SIG-M5 treated with dmso at 0.1 percent for 504 hours (cell line): ENCODE measurements at regions not wholly inside any gene's neighbourhood (a gene's known extent, or its start where the extent isn't known, plus 50 kb on each side); places are given as distances from the start of the nearest gene placed in this dataset.
"Not testable (repeated sequence)": the region's sequence is repeated elsewhere in the genome, so short reads cannot be mapped to it uniquely, and the experiment has no call there.

Experiments
- DNase-seq: peaks from one replicate; lab custom pipeline; 2025; ENCODE audit not compliant: unreplicated experiment; lab: John Stamatoyannopoulos, UW

- not testable (repeated sequence) for DNase-seq
Measured at GRCh38 chr20:30295396-30295795, 962.1 kb upstream of the DEFB115 start.

GRCh38 chr20:30295967-30296366, 961.5 kb upstream of the DEFB115 start:
- not testable (repeated sequence) for DNase-seq

DNA sequence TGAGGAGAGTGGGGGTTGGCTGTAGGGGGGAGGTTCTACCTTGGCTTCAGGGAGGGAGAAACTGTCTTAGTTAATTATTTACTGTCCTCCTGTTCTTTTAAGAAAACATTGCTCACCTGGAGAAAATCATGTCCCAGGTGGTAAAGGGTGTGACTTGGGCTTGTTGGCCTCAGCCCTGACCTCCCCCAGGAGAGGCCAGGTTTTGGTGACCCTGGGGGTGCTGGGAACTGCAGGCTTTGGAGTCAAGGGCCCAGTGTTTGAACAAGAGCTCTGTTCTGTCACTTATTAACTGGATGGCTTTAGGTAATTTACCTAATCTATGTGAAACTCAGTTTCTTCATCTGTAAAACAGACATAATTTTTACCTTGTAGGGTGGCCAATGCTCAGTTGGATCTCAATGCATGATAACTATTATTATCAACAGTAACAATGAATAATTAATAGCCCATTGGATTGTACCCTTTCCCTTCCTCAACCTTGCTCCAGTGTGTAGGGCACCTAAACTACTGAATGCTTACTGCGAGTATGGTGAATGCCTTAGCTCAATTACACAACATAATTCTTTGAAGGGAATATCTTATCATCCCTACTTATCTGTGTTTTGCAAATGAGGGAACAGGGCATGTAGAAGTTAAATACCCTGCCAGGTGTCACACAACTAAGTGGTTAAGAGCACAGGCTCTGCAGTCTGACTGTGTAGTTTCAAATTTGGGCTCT, 959.4 kb upstream of the DEFB115 start:
- DNase-seq = not testable (repeated sequence)

GRCh38 chr20:30300220-30300642, 957.2 kb upstream of the DEFB115 start:
- not testable (repeated sequence) for DNase-seq

- DNase-seq = not testable (repeated sequence)
Measured at GRCh38 chr20:30302786-30303185, 954.7 kb upstream of the DEFB115 start.

DNA sequence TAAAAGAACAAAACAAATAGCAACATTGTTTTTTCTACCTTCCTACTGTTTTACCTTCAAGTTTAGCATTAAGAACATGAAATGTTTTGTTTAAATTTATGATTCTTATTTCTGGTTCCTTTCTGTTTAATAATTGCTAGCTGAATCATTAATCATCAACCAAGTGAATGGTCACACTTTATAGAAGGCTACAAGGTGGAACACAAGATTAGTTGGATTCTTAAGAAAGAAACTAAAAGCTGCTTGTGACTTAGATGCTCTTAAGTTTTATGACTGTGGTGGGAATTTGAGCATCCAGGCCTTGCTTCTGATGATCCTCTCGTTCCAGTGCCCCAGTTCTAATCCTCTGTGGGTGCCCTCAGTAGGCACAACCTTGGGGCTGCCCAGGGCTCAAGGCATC, 947.5 kb upstream of the DEFB115 start:
- not testable (repeated sequence) for DNase-seq

- not testable (repeated sequence) for DNase-seq
Measured at GRCh38 chr20:30310385-30310784, 947.1 kb upstream of the DEFB115 start.

- DNase-seq = not testable (repeated sequence)
Measured at GRCh38 chr20:30312220-30312619, 945.2 kb upstream of the DEFB115 start.

GRCh38 chr20:30313660-30314059, 943.8 kb upstream of the DEFB115 start:
- DNase-seq = not testable (repeated sequence)

- not testable (repeated sequence) for DNase-seq
Measured at GRCh38 chr20:30316063-30316462, 941.4 kb upstream of the DEFB115 start.

DNA sequence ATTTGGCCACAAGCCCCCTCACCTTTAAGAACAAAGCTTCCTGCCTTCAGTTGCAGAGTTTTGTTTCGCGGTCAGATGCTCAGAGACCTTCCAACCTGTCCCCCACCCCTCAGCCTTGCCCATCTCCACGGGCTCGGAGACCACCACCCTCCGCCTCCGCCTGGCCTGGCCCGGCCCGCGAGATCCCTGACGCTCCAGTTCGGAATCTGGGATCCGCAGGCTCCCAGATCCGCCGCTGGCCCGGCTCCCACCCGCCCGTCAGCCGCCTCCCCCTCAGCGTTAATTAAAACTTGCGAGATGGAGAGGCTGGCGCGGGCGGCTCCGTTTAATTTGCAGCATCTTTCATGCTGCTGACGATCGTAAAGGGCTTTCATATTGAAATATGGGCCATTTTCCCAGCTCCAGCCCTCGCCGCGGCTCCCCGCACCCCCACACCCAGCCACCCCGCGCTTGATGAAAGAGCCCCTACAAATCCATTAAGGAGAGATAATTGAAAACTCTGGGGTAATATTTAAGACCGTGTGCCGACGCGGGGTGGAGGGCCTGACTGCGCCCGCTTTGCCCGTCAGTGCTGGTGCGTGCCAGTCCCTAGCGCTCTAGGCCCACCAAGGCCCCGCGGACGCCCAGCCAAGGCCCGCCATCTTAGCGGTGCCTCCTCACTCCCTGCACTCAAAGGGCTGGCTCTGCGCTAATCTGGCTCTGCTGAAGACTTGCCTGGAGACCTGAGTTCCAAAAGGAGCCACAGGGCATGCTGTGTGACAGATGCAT, 940.7 kb upstream of the DEFB115 start:
- DNase-seq = not testable (repeated sequence)

- not testable (repeated sequence) for DNase-seq
Measured at GRCh38 chr20:30333744-30334143, 923.7 kb upstream of the DEFB115 start.

DNA sequence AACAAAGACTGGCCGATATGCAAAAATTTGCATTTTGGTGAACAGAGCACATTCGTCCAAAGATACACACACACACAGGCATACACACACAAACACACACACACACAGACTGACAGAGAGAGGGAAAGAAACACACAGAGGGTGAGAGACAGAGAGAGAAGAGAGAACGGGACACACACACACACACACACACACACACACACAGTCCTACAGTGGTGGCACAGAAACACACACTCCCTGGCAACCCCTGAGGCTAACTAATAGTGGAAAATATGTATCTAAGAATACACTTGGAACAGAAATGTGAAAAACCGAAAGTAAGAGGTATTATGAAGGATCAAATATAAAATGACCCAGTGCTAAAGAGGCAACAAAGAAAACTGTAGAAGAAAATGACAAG, 919.9 kb upstream of the DEFB115 start:
- DNase-seq = not testable (repeated sequence)

DNA sequence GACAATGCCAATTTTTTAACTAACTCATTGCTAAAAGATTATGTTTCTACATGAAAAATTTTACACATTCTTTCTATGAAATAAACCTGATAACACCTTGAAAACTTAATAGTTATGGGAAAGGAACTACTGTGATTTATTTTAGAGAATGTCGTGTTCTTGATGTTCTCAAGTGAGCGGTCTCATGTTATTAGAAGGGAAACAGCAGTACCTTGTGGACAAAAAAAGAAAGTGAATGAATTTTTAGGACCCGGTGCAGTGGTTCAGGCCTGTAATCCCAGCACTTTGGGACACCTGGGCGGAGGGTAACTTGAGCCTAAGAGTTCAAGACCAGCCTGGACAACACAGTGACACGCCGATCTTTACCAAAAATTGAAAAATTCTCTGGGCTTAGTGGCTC, 908.5 kb upstream of the DEFB115 start:
- DNase-seq = not testable (repeated sequence)

DNA sequence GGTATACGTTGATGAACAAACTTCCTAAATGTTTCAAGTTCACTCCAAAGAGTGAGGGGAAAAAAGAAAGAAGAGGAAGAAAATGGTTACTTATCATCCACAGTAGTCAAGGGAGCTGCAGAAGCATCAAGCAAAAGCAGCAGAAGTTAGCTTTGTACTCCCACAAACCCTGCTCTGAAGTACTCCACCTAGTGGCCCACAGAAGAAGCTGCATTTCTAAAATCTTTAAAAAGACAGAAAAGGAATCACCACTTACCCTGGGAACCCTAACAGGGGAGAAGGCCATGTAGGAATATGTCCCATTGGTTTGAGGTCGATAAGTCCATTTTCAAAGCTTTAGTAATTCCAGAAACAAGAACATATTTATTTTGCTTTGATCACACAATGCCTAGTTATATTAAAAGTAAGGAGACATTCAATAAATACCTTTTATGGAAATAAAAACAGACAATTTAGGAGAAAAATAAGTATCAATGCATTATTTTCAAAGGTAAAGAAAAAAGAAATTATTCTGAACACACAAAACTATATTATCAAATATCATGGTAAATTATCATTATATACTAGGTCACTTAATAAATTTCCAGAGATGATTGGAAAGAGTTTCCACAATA, 900.5 kb upstream of the DEFB115 start:
- DNase-seq = peak; percentile 25

GRCh38 chr20:30361756-30362155, 895.7 kb upstream of the DEFB115 start:
- not testable (repeated sequence) for DNase-seq

- not testable (repeated sequence) for DNase-seq
Measured at GRCh38 chr20:30376430-30376766, 881.1 kb upstream of the DEFB115 start.

DNA sequence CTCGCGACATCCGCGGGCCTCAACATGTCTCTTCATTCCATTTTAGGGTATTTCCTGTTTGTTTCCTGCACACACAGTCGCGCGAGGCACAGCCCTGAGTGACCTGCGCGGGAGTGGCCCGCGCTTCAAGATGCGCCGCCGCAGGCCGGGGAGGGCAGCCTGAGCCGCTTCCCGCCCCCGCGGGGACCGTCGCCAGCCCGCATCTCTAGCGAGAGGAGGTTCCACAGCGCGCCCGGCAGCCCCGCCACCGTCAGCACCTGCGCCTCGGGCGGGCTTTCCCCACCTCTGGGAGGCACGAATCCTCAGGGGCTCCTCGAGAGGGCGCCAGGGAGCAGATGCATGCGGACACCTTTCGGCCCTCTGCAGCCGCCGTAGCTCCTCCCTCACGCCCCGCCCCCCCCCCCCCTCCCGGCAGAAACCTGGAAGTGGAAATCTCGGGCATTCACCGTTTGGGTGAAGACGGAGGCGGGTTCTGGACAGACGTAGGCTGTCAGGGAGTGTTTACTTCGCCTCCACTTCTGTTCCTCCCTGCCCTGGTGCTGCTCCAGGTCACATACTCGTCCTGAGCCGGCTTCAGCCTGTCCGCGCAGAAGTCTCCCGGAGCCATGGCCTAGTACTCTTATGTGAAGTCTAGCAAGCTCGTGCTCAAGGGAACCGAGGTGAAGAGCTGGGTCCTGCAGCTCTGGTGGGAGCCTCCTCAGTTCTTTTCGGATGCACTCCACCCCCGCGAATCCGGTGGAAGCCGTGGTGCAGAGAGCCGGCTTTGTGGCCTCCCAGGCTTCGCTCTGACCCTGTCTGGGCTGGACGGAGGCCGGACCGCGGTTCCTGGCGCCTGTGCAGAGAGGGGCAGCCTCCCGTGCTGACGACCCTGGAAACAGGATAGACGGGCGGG, 880.5 kb upstream of the DEFB115 start:
- DNase-seq = peak; percentile 60

GRCh38 chr20:30378317-30378716, 879.1 kb upstream of the DEFB115 start:
- not testable (repeated sequence) for DNase-seq

DNA sequence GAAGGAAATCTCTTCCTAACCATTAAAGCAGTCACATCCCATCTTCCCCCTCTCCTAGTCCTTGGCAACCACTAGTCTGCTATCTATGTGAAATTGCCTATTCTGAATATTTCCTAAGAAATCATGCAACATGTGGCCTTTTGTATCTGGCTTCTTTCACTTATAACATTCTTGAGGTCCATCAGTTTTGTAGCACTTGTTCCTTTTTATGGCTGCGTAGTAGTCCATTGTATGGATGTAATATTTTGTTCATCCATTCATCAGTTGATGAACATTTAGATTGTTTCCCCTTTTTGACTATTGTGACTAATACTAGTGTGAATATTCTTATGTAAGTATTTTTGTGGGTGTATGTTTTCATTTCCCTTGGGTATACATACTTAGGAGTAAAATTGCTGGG, 878.7 kb upstream of the DEFB115 start:
- DNase-seq = not testable (repeated sequence)

DNA sequence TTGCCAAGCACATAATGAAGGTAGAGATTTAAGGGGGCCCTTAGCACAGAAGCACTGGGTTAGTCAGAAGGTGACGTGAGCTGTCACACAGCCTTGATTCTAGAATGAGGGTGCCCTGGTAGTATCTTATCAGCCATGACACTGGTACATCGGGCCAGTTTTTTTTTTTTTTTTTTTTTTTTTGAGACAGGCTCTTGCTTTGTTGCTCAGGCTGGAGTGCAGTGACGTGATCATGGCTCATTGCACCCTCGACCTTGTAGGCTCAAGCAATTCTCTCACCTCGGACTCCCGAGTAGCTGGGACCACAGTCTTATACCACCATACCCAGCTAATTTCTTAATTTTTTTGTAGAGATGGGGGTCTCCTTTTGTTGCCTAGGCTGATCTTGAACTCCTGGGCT, 872.6 kb upstream of the DEFB115 start:
- not testable (repeated sequence) for DNase-seq
